DOHH2 (cell line): ENCODE measurements at regions not wholly inside any gene's neighbourhood (a gene's known extent, or its start where the extent isn't known, plus 50 kb on each side); places are given as distances from the start of the nearest gene placed in this dataset.
"Not testable (repeated sequence)": the region's sequence is repeated elsewhere in the genome, so short reads cannot be mapped to it uniquely, and the experiment has no call there.

Experiments used
- H3F3A ChIP-seq: fragments of 200-600 bp; sonication (generic), shearing (Covaris generic); 2 replicates; pipeline ENCODE4 v1.6.0; 2016; ENCODE audit warnings: antibody characterized with exemption, mild to moderate bottlenecking; ENCODE audit not compliant: control insufficient read depth, insufficient read depth
- H3K27ac ChIP-seq: fragments of 200-600 bp; sonication (generic); 2 replicates; pipeline ENCODE4 v1.5.1; 2014; ENCODE audit warnings: low read depth, mild to moderate bottlenecking, low read length, moderate library complexity
- H3K27me3 ChIP-seq: fragments of 200-600 bp; sonication (generic); 2 replicates; pipeline ENCODE4 v1.6.1; 2014; ENCODE audit warnings: mild to moderate bottlenecking, low read length, mixed read lengths; ENCODE audit not compliant: control insufficient read depth
- H3K36me3 ChIP-seq: fragments of 200-600 bp; sonication (generic); 2 replicates; pipeline ENCODE4 v1.6.1; 2014; ENCODE audit warnings: mild to moderate bottlenecking, low read length, moderate library complexity, mixed read lengths; ENCODE audit not compliant: control insufficient read depth
- H3K4me1 ChIP-seq: fragments of 200-600 bp; sonication (generic); 2 replicates; pipeline ENCODE4 v1.6.1; 2014; ENCODE audit warnings: mild to moderate bottlenecking, low read length, mixed read lengths; ENCODE audit not compliant: control insufficient read depth
- H3K4me2 ChIP-seq: fragments of 200-600 bp; sonication (generic); 2 replicates; pipeline ENCODE4 v1.6.0; 2014; ENCODE audit warnings: mild to moderate bottlenecking, low read length, moderate library complexity
- H3K4me3 ChIP-seq: fragments of 200-600 bp; sonication (generic); 2 replicates; pipeline ENCODE4 v1.5.1; 2014; ENCODE audit warnings: mild to moderate bottlenecking, low read length, mixed read lengths
- H3K79me2 ChIP-seq: fragments of 200-600 bp; sonication (generic); 2 replicates; pipeline ENCODE4 v1.6.1; 2014; ENCODE audit warnings: mild to moderate bottlenecking, low read length, mixed read lengths; ENCODE audit not compliant: control insufficient read depth
- H3K9me2 ChIP-seq: fragments of 200-600 bp; sonication (generic); replicated peaks from 2 replicates; pipeline ENCODE4 v1.6.1; 2014; ENCODE audit warnings: mild to moderate bottlenecking, low read length, mixed read lengths; ENCODE audit not compliant: control insufficient read depth
- H3K9me3 ChIP-seq: fragments of 200-600 bp; sonication (generic); 2 replicates; pipeline ENCODE4 v1.6.1; 2014; ENCODE audit warnings: antibody characterized with exemption, low read length, mixed read lengths; ENCODE audit not compliant: control insufficient read depth, insufficient read depth
- H4K20me1 ChIP-seq: fragments of 200-600 bp; sonication (generic); 2 replicates; pipeline ENCODE4 v1.6.0; 2014; ENCODE audit warnings: low read depth, mild to moderate bottlenecking, antibody characterized with exemption, low read length, moderate library complexity; ENCODE audit not compliant: control insufficient read depth, insufficient read depth
- CTCF ChIP-seq: fragments of 200-600 bp; sonication (generic); IDR thresholded peaks from one replicate; pipeline ENCODE4 v1.5.1; 2014; ENCODE audit warnings: antibody characterized with exemption, mild to moderate bottlenecking, low read depth, low read length; ENCODE audit not compliant: poor library complexity, severe bottlenecking
- EZH2phosphoT487 ChIP-seq: fragments of 200-600 bp; sonication (generic); IDR thresholded peaks from 2 replicates; pipeline ENCODE4 v1.6.1; 2017; ENCODE audit warnings: borderline replicate concordance, mild to moderate bottlenecking, antibody characterized with exemption, low read length, moderate library complexity, mixed read lengths

DNA sequence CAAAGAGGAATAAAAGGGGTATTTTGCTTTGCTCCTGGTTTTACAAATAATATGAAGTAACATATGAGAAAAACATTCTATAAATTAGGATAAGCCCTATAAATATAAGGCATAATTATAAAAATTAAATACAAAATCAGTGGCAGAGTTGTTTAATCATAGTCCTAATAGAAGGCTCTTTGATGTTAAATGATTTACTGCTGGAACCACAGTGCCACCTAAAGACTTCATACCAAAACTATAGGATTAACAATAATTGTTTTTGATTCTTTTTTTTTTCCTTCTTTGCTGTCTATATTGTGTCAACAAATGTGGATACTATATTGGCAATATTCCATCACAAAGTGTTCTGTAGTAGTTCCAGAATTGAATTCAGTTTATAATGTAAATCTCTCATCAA, 837.7 kb upstream of the SLC39A10 start:
- Histone ChIP-seq H3K79me2 (no peaks in the 10 kb centered on the region), H3K9me3 (no peaks in the 10 kb centered on the region), H4K20me1 (no peaks in the 10 kb centered on the region), H3F3A (no peaks in the 10 kb centered on the region), H3K4me3 (no peak overlapping the region), H3K36me3 (no peaks in the 10 kb centered on the region), H3K27ac (no peak overlapping the region), H3K4me2 (no peak overlapping the region), H3K9me2 (no peaks in the 10 kb centered on the region), H3K27me3 (no peaks in the 10 kb centered on the region), H3K4me1 (no peaks in the 10 kb centered on the region)
- no peak for TF ChIP-seq CTCF
- no peak for TF ChIP-seq EZH2phosphoT487

DNA sequence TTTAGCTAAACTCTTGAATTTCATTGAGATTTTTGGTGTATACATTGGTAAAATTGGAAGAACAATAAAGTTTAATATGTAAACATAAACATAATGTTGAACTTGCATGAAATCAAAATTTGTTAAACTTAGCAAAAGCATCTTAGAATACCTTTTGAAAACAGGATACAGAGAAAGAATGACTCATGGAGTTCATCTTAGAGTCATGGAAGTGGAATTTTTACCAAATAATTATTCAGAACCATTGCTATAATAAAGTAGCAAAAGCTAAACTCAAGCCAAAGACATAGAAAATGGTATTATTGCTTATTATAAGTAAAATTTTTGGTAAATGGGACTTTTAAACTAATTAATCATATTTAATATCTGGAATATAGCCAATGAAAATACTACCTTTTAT, 841.6 kb upstream of the SLC39A10 start:
- H4K20me1 ChIP-seq, result no peaks in the 10 kb centered on the region
- no peaks in the 10 kb centered on the region for H3K9me2 ChIP-seq
- no peaks in the 10 kb centered on the region for H3F3A ChIP-seq
- no peak overlapping the region for H3K4me2 ChIP-seq
- H3K9me3 ChIP-seq, result no peaks in the 10 kb centered on the region
- no peaks in the 10 kb centered on the region for H3K79me2 ChIP-seq
- no peaks in the 10 kb centered on the region for H3K27me3 ChIP-seq
- no peak overlapping the region for H3K4me3 ChIP-seq
- no peak overlapping the region for H3K27ac ChIP-seq
- no peak for TF ChIP-seq CTCF
- no peak for TF ChIP-seq EZH2phosphoT487
- H3K36me3 ChIP-seq, result no peaks in the 10 kb centered on the region
- no peaks in the 10 kb centered on the region for H3K4me1 ChIP-seq

DNA sequence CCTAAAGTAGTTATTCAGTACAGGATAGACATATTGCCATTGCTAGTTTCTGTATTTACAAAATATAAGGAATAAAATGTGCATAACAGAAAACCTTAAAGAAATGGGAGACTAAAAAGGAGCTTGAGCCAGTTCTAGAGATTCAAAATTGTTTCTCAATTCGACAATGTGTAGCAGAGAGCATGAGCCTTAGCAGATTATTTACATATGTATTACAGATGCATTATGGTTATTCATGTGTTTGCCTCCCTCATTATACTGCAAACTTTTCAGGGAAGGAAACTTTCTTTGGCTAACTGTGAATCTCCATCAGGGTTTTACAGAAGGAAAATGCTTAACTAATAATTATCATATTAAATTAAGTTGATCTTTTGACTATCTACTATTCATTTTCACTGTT, 854.4 kb upstream of the SLC39A10 start:
- H3F3A ChIP-seq, result no peaks in the 10 kb centered on the region
- no peak overlapping the region for H3K27ac ChIP-seq
- H3K9me2 ChIP-seq, result no peaks in the 10 kb centered on the region
- H3K79me2 ChIP-seq, result no peaks in the 10 kb centered on the region
- H3K9me3 ChIP-seq, result no peaks in the 10 kb centered on the region
- H3K27me3 ChIP-seq, result no peaks in the 10 kb centered on the region
- H3K4me3 ChIP-seq, result no peak overlapping the region
- no peaks in the 10 kb centered on the region for H4K20me1 ChIP-seq
- H3K36me3 ChIP-seq, result no peaks in the 10 kb centered on the region
- no peak for TF ChIP-seq EZH2phosphoT487
- no peak for TF ChIP-seq CTCF
- no peak overlapping the region for H3K4me2 ChIP-seq
- H3K4me1 ChIP-seq, result no peaks in the 10 kb centered on the region

DNA sequence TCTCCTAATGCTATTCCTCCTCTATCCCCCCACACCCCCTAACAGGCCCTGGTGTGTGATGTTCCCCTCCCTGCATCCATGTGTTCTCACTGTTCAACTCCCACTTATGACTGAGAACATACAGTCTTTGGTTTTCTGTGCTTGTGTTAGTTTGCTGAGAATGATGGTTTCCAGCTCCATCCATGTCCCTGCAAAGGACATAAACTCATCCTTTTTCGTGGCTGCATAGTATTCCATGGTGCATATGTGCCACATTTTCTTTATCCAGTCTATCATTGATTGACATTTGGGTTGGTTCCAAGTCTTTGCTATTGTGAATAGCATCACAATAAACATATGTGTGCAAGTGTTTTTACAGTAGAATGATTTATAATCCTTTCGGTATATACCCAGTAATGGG, 870.0 kb upstream of the SLC39A10 start:
- H3K27me3 ChIP-seq, H3K79me2 ChIP-seq, H3K4me1 ChIP-seq, H3K9me2 ChIP-seq, H3K36me3 ChIP-seq, H3F3A ChIP-seq, H4K20me1 ChIP-seq, H3K4me3 ChIP-seq, H3K4me2 ChIP-seq, H3K27ac ChIP-seq, H3K9me3 ChIP-seq: not testable (repeated sequence)

GRCh38 chr2:194771394-194771793, 885.6 kb upstream of the SLC39A10 start:
- H3F3A ChIP-seq, H3K36me3 ChIP-seq, H3K27ac ChIP-seq, H4K20me1 ChIP-seq, H3K27me3 ChIP-seq, H3K4me1 ChIP-seq, H3K4me3 ChIP-seq, H3K4me2 ChIP-seq, H3K9me3 ChIP-seq, H3K9me2 ChIP-seq, H3K79me2 ChIP-seq: not testable (repeated sequence)
